ENCODE measurements at regions not wholly inside any gene's neighbourhood (a gene's known extent, or its start where the extent isn't known, plus 50 kb on each side); places are given as distances from the start of the nearest gene placed in this dataset.
"Not testable (repeated sequence)": the region's sequence is repeated elsewhere in the genome, so short reads cannot be mapped to it uniquely, and the experiment has no call there.

DNA sequence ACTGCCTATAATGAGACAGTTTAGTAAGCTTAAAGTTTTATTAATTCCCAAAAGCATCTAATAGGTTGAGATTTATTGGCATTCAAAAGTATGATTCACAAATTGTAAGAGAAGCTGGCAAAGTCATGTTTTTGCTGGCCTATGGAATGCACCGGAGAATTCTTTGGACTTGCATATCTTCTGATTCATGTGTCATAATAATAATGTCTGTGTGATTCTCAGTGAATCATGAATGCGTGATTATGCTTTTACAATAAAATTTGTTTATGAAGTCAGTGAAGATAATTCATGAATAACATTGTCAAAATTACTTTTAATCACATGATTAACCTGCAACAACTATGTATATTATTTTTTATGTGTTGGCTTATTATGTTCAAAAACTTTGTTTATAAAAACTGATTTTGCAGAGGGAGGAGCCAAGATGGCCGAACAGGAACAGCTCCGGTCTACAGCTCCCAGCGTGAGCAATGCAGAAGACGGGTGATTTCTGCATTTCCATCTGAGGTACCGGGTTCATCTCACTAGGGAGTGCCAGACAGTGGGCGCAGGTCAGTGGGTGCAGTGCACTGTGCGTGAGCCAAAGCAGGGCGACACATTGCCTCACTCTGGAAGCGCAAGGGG lies 389.2 kb downstream of the SRGAP2C start:
- not testable (repeated sequence) for DNase-seq (ENCODE audit: low read depth in 3 of 3)

DNA sequence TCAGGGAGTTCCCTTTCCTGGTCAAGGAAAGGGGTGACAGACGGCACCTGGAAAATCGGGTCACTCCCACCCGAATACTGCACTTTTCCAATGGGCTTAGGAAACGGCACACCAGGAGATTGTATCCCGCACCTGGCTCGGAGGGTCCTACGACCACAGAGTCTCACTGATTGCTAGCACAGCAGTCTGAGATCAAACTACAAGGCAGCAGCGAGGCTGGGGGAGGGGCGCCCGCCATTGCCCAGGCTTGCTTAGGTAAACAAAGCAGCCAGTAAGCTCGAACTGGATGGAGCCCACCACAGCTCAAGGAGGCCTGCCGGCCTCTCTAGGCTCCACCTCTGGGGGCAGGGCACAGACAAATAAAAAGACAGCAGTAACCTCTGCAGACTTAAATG lies 389.7 kb downstream of the SRGAP2C start:
- not testable (repeated sequence) for DNase-seq (ENCODE audit: low read depth in 3 of 3)

DNA sequence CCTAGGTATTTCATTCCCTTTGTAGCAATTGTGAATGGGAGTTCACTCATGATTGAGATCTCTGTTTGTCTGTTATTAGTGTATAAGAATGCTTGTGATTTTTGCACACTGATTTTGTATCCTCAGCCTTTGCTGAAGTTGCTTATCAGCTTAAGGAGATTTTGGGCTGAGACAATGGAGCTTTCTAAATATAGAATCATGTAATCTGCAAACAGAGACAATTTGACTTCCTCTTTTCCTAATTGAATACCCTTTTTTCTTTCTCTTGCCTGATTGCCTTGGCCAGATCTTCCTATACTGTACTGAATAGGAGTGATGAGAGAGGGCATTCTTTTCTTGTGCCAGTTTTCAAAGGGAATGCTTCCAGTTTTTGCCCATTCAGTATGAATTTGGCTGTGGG lies 398.1 kb downstream of the SRGAP2C start:
- DNase-seq (ENCODE audit: low read depth in 3 of 3): not testable (repeated sequence)

DNA sequence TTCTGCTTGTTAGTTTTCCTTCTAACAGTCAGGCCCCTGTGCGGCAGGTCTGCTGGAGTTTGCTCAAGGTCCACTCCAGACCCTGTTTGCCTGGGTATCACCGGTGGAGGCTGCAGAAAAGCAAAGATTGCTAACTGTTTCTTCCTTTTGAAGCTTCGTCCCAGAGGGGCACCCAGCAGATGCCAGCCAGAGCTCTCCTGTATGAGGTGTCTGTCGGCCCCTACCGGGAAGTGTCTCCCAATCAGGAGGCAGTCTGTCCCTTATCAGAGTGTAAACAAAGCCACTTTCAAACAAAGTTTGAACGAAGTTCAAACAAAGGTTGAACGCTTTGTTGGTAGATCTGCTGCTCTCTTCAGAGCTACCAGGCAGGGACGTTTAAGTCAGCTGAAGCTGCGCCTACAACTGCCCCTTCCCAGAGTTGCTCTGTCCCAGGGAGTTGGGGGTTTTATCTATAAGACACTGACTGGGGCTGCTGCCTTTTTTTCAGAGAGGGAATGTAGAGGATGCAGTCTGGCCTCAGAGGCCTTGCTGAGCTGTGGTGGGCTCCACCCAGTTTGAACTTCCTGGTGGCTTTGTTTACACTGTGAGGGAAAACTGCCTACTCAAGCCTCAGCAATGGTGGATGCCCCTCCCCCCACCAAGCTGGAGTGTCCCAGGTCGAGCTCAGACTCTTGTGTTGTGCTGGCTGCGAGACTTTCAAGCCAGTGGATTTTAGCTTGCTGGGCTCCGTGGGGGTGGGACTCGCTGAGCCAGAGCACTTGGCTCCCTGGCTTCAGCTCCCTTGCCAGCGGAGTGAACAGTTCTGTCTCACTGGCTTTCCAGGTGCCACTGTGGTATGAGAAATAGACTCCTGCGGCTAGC lies 401.8 kb downstream of the SRGAP2C start:
- DNase-seq (ENCODE audit: low read depth in 3 of 3): no peak

DNA sequence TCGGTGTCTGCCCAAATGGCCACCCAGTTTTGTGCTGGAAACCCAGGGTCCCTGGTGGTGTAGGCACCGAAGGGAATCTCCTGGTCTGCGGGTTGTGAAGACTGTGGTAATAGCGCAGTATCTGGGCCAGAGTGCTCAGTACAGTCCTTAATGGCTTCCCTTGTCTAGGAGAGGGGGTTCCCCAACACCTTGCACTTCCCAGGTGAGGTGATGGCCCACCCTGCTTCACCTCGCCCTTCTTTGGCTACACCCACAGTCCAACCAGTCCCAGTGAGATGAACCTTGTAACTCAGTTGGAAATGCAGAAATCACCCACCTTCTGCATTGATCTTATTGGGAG lies 402.4 kb downstream of the SRGAP2C start:
- DNase-seq (ENCODE audit: low read depth in 3 of 3): no peak

DNA sequence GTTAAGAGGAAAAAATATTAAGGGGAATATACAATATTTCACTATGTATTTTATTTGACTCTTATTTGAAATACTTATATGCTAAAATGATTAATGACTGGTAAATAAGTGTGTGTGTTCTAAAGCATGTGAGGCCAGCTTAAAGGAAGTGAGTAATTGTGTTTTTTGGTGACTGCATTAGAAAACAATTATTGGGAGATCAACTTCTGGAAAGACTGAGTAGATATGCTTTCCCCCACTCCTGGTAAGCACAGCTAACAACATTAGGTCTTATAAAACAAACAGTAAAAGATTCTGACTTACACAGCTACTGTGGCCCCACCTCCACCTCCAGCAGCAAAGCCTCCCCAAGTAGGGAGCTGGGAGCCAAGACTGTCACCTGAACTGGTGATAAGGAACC lies 403.0 kb downstream of the SRGAP2C start:
- DNase-seq (ENCODE audit: low read depth in 3 of 3): no peak

DNA sequence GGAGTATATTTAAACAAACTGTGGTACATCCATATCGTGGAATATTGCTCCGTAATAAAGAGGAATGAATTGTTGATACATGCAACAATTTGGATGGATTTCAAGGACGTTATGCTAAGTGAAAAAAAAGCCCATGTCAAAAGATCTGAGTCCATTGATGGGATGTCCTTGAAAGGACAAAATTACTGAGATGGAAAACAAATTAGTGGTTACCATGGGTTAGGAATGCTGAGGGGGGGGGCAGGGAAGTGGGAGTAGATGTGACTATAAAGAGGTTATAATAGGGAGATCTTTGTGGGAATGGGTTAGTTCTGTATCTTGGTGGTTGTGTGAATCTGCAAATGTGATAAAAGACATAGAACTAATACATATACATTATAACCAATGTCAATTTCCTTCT lies 409.3 kb downstream of the SRGAP2C start:
- DNase-seq (ENCODE audit: low read depth in 3 of 3): no peak

DNA sequence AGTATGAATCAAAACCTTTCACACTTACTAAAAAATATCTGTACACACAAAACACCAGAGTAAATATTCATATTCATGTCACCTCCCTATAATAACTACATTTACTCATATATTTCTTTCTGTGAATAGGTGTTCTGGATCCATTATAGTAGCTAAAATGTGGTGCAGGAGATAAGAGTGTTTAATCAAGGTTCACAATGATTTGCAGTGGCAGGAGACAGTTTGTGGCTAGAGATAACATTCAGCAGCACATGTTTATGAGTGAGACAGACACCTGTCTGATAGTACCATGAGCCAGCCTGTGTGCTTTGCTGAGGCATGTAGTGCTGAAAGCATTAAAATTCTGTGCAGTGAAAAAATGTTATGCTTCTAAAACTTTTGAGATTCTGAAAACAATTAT lies 410.3 kb downstream of the SRGAP2C start:
- DNase-seq (ENCODE audit: low read depth in 3 of 3): no peak

DNA sequence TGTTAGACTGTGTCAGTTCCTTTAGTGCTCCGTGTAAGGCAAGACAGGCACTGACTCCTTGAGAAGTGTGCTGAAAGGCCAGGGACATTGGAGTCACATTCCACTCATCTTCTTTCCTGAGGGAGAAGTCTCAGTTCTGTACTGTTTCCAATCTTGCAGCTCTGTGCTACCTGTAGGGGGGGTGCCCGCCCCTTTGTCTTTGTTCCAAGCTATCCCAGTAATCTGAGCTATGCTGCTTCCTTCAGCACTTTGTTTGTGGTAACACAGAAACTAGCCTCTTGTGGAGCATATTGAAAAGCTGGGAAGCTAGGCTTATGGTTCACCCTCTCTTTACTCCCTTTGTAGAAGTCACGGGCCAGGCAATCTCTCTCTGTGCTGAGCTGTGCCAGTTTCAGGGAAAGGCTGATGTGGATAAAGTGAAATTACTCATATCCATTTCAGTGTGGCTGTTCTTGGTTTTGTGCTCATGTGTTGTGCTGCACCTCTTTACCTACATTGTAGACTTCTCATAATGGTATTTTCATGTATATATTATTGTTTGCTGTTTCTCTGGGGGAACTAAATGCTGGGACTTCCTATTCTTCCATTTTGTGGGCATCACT lies 420.2 kb downstream of the SRGAP2C start:
- not testable (repeated sequence) for DNase-seq (ENCODE audit: low read depth in 3 of 3)

DNA sequence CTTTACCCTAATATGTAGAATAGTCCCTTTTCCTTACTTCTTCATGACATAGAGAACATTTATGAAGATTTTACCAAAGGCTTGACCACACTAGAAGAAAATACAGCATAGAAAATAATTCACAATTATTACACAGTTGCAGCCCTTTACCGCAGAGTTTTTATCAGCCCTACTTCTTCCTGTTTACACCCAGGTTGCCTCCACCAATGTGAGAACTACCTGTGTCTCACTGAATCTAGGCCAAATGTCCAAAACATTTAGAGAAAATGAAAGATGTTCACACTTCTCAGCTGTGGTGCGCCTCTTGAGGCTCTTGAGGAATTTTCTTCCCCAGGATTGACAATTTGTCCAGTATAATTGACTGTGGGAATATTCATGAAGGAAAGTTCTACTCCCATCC lies 422.7 kb downstream of the SRGAP2C start:
- not testable (repeated sequence) for DNase-seq (ENCODE audit: low read depth in 3 of 3)
